K562 (cell line): ENCODE measurements at regions not wholly inside any gene's neighbourhood (a gene's known extent, or its start where the extent isn't known, plus 50 kb on each side); places are given as distances from the start of the nearest gene placed in this dataset.

Experiments used
- ATAC-seq: fragments of 200-7000 bp; cut with Tn5 transposase; 3 replicates; pipeline ENCODE4 v1.9.1; 2020; ENCODE audit warnings: moderate library complexity
- BruUV-seq: library from RNA; stranded (reverse); fragments of 400-500 nt; replicated peaks from 2 replicates; lab custom pipeline; 2021; lab: Mats Ljungman, UMichigan
- CTCF ChIA-PET: fragments of 300-600 bp; formaldehyde crosslinking; extraction: SDS; loops from one replicate; lab custom pipeline; 2021; ENCODE audit warnings: low intra/inter-chr PET ratio; lab: Yijun Ruan, JAX
- POLR2A ChIA-PET: fragments of 300-600, 350-650 bp; sonication (Branson Sonifier 250); formaldehyde crosslinking; extraction: SDS; loops from one replicate; lab custom pipeline; 2021; ENCODE audit warnings: antibody characterized with exemption, inconsistent platforms; lab: Yijun Ruan, JAX
- DNase-seq, 4 experiments: peaks; one replicate each; pipeline versions ENCODE4 v3.0.0 to v3.0.0-alpha.2; 2011 to 2018; ENCODE audit warnings: low spot score in 3 of 4, mixed read lengths in 3 of 4; ENCODE audit errors: extremely low read depth in 1 of 4
- FAIRE-seq: peaks from 2 replicates; lab custom pipeline; 2011; peaks lifted over from hg19 to GRCh38; lab: Jason Lieb, UNC
- H2AFZ ChIP-seq: 2 replicates; pipeline ENCODE4 v1.6.0; 2011; ENCODE audit warnings: low read depth, low read length, control low read depth, inconsistent platforms
- H3K27ac ChIP-seq: fragments of 200-600 bp; 3 replicates; pipeline ENCODE4 v1.8.0; 2011; ENCODE audit warnings: low read depth, mild to moderate bottlenecking, control low read depth, inconsistent platforms, low read length, moderate library complexity, mixed read lengths; ENCODE audit errors: extremely low read depth
- H3K27me3 ChIP-seq, 2 experiments: fragments of 300-600 bp in 1 of 2; 2 replicates in 1 of 2; 3 replicates in 1 of 2; pipeline versions ENCODE4 v1.6.0 to v1.8.0; 2011; ENCODE audit warnings: inconsistent platforms in 2 of 2, low read length in 2 of 2, mild to moderate bottlenecking in 1 of 2, mixed read lengths in 1 of 2, moderate library complexity in 1 of 2; ENCODE audit not compliant: control insufficient read depth in 2 of 2, insufficient read depth in 2 of 2
- H3K36me3 ChIP-seq: fragments of 300-600 bp; 3 replicates; pipeline ENCODE4 v1.8.0; 2011; ENCODE audit warnings: mild to moderate bottlenecking, low read length, inconsistent platforms; ENCODE audit not compliant: control insufficient read depth, insufficient read depth
- H3K4me1 ChIP-seq, 2 experiments: fragments of 200-600 bp in 1 of 2; replicated peaks in 1 of 2; 2 replicates in 1 of 2; 3 replicates in 1 of 2; pipeline versions ENCODE4 v1.5.1 to v1.8.0; 2011; ENCODE audit warnings: inconsistent platforms in 2 of 2, low read length in 2 of 2, mild to moderate bottlenecking in 1 of 2, mixed read lengths in 1 of 2, moderate library complexity in 1 of 2; ENCODE audit not compliant: control insufficient read depth in 2 of 2, insufficient read depth in 2 of 2
- H3K4me2 ChIP-seq: 2 replicates; pipeline ENCODE4 v1.6.1; 2011; ENCODE audit warnings: low read length, control low read depth, inconsistent platforms, mixed read lengths; ENCODE audit not compliant: insufficient read depth
- H3K4me3 ChIP-seq: fragments of 200-600 bp; sonication (generic), shearing (Covaris generic); 2 replicates; pipeline ENCODE4 v1.5.1; 2016; ENCODE audit warnings: control low read depth, inconsistent platforms
- H3K79me2 ChIP-seq: fragments of 200-600 bp; 3 replicates; pipeline ENCODE4 v1.8.0; 2011; ENCODE audit warnings: low read length, inconsistent platforms; ENCODE audit not compliant: control insufficient read depth, insufficient read depth
- H3K9ac ChIP-seq, 2 experiments: 2 replicates each; pipeline versions ENCODE4 v1.6.0 to v1.6.1; 2011; ENCODE audit warnings: low read depth in 2 of 2, low read length in 2 of 2, control low read depth in 1 of 2, inconsistent platforms in 1 of 2, mild to moderate bottlenecking in 1 of 2, mixed read lengths in 1 of 2; ENCODE audit not compliant: insufficient read depth in 1 of 2
- H3K9me1 ChIP-seq: one replicate; pipeline ENCODE4 v1.6.0; 2011; ENCODE audit warnings: inconsistent platforms, mild to moderate bottlenecking, low read length, moderate library complexity; ENCODE audit not compliant: control insufficient read depth, insufficient read depth
- H3K9me3 ChIP-seq: replicated peaks from 2 replicates; pipeline ENCODE4 v1.5.1; 2011; ENCODE audit warnings: low read depth, low read length, inconsistent platforms; ENCODE audit not compliant: control insufficient read depth, insufficient read depth
- H4K20me1 ChIP-seq: replicated peaks from 2 replicates; pipeline ENCODE4 v1.6.1; 2011; ENCODE audit warnings: low read length, inconsistent platforms, mixed read lengths; ENCODE audit not compliant: control insufficient read depth, insufficient read depth
- AFF4 ChIP-seq: sonication (generic); formaldehyde crosslinking; IDR thresholded peaks from 2 replicates; pipeline ENCODE4 v1.8.0; 2023; ENCODE audit warnings: mild to moderate bottlenecking, missing genetic modification reagents
- DACH1 ChIP-seq: fragments of 450-650 bp; IDR thresholded peaks from 2 replicates; pipeline ENCODE4 v1.6.1; 2018; ENCODE audit not compliant: partially characterized antibody
- ETS2 ChIP-seq: IDR thresholded peaks from 2 replicates; pipeline ENCODE4 v1.6.1; 2016; ENCODE audit warnings: borderline replicate concordance, missing genetic modification characterization, mild to moderate bottlenecking, moderate library complexity, missing compliant biosample characterization; ENCODE audit not compliant: poor library complexity, severe bottlenecking
- FOS ChIP-seq: IDR thresholded peaks from 3 replicates; pipeline ENCODE4 v1.6.1; 2011; ENCODE audit not compliant: insufficient read length; ENCODE audit errors: extremely low read depth
- IRF2 ChIP-seq: sonication (generic); formaldehyde crosslinking; IDR thresholded peaks from 2 replicates; pipeline ENCODE4 v1.8.1; 2022; ENCODE audit warnings: mild to moderate bottlenecking, missing genetic modification reagents
- KDM4B ChIP-seq, 2 experiments: fragments of 450-650 bp in 1 of 2; sonication (generic) in 1 of 2; IDR thresholded peaks; 2 replicates each; pipeline ENCODE4 v1.6.1; 2016 to 2017; ENCODE audit warnings: borderline replicate concordance in 2 of 2, antibody characterized with exemption in 1 of 2, low read depth in 1 of 2, mild to moderate bottlenecking in 1 of 2
- L3MBTL2 ChIP-seq: fragments of 450-650 bp; IDR thresholded peaks from 2 replicates; pipeline ENCODE4 v1.6.1; 2016; ENCODE audit warnings: mild to moderate bottlenecking, moderate library complexity
- PYGO2 ChIP-seq: fragments of 450-650 bp; IDR thresholded peaks from 2 replicates; pipeline ENCODE4 v1.6.1; 2016; ENCODE audit warnings: mild to moderate bottlenecking, missing genetic modification characterization, moderate library complexity, missing compliant biosample characterization
- SMARCB1 ChIP-seq: IDR thresholded peaks from 2 replicates; pipeline ENCODE4 v1.6.1; 2011; ENCODE audit warnings: improper control_type of control experiment, low read depth; ENCODE audit not compliant: insufficient read length
- SMARCE1 ChIP-seq: fragments of 450-650 bp; IDR thresholded peaks from 2 replicates; pipeline ENCODE4 v1.7.1; 2016; ENCODE audit warnings: mild to moderate bottlenecking
- SNRNP70 ChIP-seq: fragments of 200-400 bp; formaldehyde crosslinking; optimal IDR thresholded peaks from 2 replicates; pipeline ENCODE3; 2017; ENCODE audit warnings: low read depth, low read length
- SP2 ChIP-seq: IDR thresholded peaks from 2 replicates; pipeline ENCODE4 v1.6.1; 2011; ENCODE audit warnings: mild to moderate bottlenecking, low read depth, low read length, moderate library complexity; ENCODE audit not compliant: poor library complexity, severe bottlenecking; ENCODE audit errors: extremely low read depth
- ZNF212 ChIP-seq: fragments of 450-650 bp; formaldehyde crosslinking; IDR thresholded peaks from 2 replicates; pipeline ENCODE4 v1.4.0; 2020; ENCODE audit warnings: mild to moderate bottlenecking
- ZNF282 ChIP-seq: sonication (generic); formaldehyde crosslinking; IDR thresholded peaks from 2 replicates; pipeline ENCODE4 v1.8.1; 2023; ENCODE audit warnings: missing genetic modification reagents
- ZNF408 ChIP-seq: fragments of 250-450 bp; sonication (Bioruptor Pico); IDR thresholded peaks from 2 replicates; pipeline ENCODE4 v1.4.0; 2020; ENCODE audit warnings: low read depth, mild to moderate bottlenecking, moderate library complexity
- WGBS: fragments of 100-300 bp; shearing (Covaris generic); methylation state at CpG from one replicate; pipeline ENCODE4 v1.1.6; 2016; ENCODE audit warnings: low coverage, mixed read lengths; ENCODE audit not compliant: insufficient coverage; ENCODE audit errors: missing lambda C conversion rate; 5-methylcytosine and 5-hydroxymethylcytosine counted together
- in situ Hi-C: fragments of 300-500 bp; cut with MboI; formaldehyde crosslinking; loops from 4 replicates; pipeline ENCODE4 v1.15.0; 2018; ENCODE audit warnings: inconsistent platforms, mixed read lengths
- intact Hi-C: fragments of 100-400 bp; cut with micrococcal nuclease; formaldehyde crosslinking; loops from 2 replicates; pipeline ENCODE4 v1.14.2; 2022

GRCh38 chr20:60470366-60470765, 512.1 kb downstream of the CDH26 start:
- H3K36me3 ChIP-seq, result no peaks in the 10 kb centered on the region
- WGBS, result 0% methylated on average over 1 of the region's 1 CpG
- no peaks in the 10 kb centered on the region for H4K20me1 ChIP-seq
- intact Hi-C loops, result no loop called here
- in situ Hi-C loops, result no loop called here
- POLR2A ChIA-PET, result no interaction called here
- no peak for ATAC-seq
- H3K27ac ChIP-seq, result no peak overlapping the region
- H3K9me3 ChIP-seq, result no peaks in the 10 kb centered on the region
- H3K4me2 ChIP-seq, result no peak overlapping the region
- CTCF ChIA-PET, result no interaction called here
- TF ChIP-seq SMARCE1 (no peak), ZNF212 (no peak), PYGO2 (no peak), ZNF282 (CRISPR knock-in tag) (no peak), FOS (no peak), ETS2 (no peak), AFF4 (CRISPR knock-in tag) (no peak), IRF2 (CRISPR knock-in tag) (no peak), DACH1 (no peak), SMARCB1 (no peak), SP2 (no peak), ZNF408 (CRISPR knock-in tag) (no peak), L3MBTL2 (no peak), KDM4B (IDR thresholded peaks at IDR 0.05; ENCODE audit: borderline replicate concordance in 2 of 2, low read depth in 1 of 2) (no peak), SNRNP70 (no peak)
- TF ChIP-seq, all 486 proteins: peak for 0
- no TSS peak for BruUV-seq
- H2AFZ ChIP-seq, result no peak overlapping the region
- FAIRE-seq (no peak), DNase-seq (no peak)
- H3K9me1 ChIP-seq, result no peaks in the 10 kb centered on the region
- H3K27me3 ChIP-seq, result no peaks in the 10 kb centered on the region; a peak in 1 of 5 replicates
- H3K4me1 ChIP-seq, result no peaks in the 10 kb centered on the region
- H3K4me3 ChIP-seq, result no peak overlapping the region
- H3K79me2 ChIP-seq, result no peaks in the 10 kb centered on the region
- H3K9ac ChIP-seq, result no peak overlapping the region
